ENCODE measurements at regions not wholly inside any gene's neighbourhood (a gene's known extent, or its start where the extent isn't known, plus 50 kb on each side); places are given as distances from the start of the nearest gene placed in this dataset.

GRCh38 chrX:14291666-14292500, 237.5 kb upstream of the GLRA2 start:
- ChIA-PET POLR2A (no interaction called here), CTCF (no interaction called here)
- no peaks in the 10 kb centered on the region for H3F3A ChIP-seq (replicated peaks; ENCODE audit: insufficient read depth)
- H3K4me3 ChIP-seq (ENCODE audit: low read depth in 2 of 2, low read length in 1 of 2): no peak overlapping the region
- H3K79me2 ChIP-seq (ENCODE audit: insufficient read depth): no peaks in the 10 kb centered on the region
- no peak for DNase-seq
- no peak overlapping the region for H3K4me2 ChIP-seq
- no peak overlapping the region for H2AFZ ChIP-seq (ENCODE audit: low read depth)
- H3K36me3 ChIP-seq (replicated peaks in 1 of 2; ENCODE audit: control insufficient read depth in 1 of 2, insufficient read depth in 2 of 2, low read length in 1 of 2): no peaks in the 10 kb centered on the region
- no peaks in the 10 kb centered on the region for H3K9me2 ChIP-seq
- H4K20me1 ChIP-seq (ENCODE audit: insufficient read depth): no peaks in the 10 kb centered on the region
- H3K9ac ChIP-seq: no peak overlapping the region
- no peaks in the 10 kb centered on the region for H3K9me3 ChIP-seq
- WGBS (ENCODE audit: low lambda C conversion rate): 16% methylated on average over 10 of the region's 10 CpGs
- no peak for TF ChIP-seq CHD2 (IDR thresholded peaks at IDR 0.05; ENCODE audit: low read length, partially characterized antibody)
- TF ChIP-seq REST (IDR thresholded peaks at IDR 0.05; ENCODE audit: low read depth, low read length): no peak
- TF ChIP-seq MEF2A (IDR thresholded peaks at IDR 0.05; ENCODE audit: borderline replicate concordance, low read depth): no peak
- TF ChIP-seq FOXJ3 (CRISPR knock-in tag; IDR thresholded peaks at IDR 0.05): no peak
- no peak for TF ChIP-seq TCF12 (IDR thresholded peaks at IDR 0.05)
- no peak for TF ChIP-seq RFX5 (IDR thresholded peaks at IDR 0.05; ENCODE audit: low read length)
- TF ChIP-seq MXI1 (IDR thresholded peaks at IDR 0.05; ENCODE audit: low read depth, low read length): no peak
- TF ChIP-seq, protein P1, sequence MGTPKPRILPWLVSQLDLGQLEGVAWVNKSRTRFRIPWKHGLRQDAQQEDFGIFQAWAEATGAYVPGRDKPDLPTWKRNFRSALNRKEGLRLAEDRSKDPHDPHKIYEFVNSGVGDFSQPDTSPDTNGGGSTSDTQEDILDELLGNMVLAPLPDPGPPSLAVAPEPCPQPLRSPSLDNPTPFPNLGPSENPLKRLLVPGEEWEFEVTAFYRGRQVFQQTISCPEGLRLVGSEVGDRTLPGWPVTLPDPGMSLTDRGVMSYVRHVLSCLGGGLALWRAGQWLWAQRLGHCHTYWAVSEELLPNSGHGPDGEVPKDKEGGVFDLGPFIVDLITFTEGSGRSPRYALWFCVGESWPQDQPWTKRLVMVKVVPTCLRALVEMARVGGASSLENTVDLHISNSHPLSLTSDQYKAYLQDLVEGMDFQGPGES (IDR thresholded peaks at IDR 0.05; ENCODE audit: low read depth, low read length): no peak
- TF ChIP-seq NFIC (IDR thresholded peaks at IDR 0.05; ENCODE audit: borderline replicate concordance): no peak
- no peak for TF ChIP-seq MAX (IDR thresholded peaks at IDR 0.05; ENCODE audit: low read depth)
- TF ChIP-seq EZH2phosphoT487 (IDR thresholded peaks at IDR 0.05; ENCODE audit: borderline replicate concordance, low read depth): no peak
- no peak for TF ChIP-seq RXRA (IDR thresholded peaks at IDR 0.05; ENCODE audit: borderline replicate concordance, low read depth)
- TF ChIP-seq, protein P2, sequence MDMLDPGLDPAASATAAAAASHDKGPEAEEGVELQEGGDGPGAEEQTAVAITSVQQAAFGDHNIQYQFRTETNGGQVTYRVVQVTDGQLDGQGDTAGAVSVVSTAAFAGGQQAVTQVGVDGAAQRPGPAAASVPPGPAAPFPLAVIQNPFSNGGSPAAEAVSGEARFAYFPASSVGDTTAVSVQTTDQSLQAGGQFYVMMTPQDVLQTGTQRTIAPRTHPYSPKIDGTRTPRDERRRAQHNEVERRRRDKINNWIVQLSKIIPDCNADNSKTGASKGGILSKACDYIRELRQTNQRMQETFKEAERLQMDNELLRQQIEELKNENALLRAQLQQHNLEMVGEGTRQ (IDR thresholded peaks at IDR 0.05; ENCODE audit: borderline replicate concordance, low read depth, low read length): no peak
- H3K27ac ChIP-seq (ENCODE audit: low read depth in 2 of 2, low read length in 1 of 2): no peak overlapping the region
- H3K4me1 ChIP-seq (ENCODE audit: control insufficient read depth in 1 of 2, insufficient read depth in 2 of 2, low read depth in 1 of 2, low read length in 1 of 2): no peaks in the 10 kb centered on the region
- no peaks in the 10 kb centered on the region for H3K27me3 ChIP-seq (ENCODE audit: insufficient read depth)

Data from SK-N-SH (cell line).